PC-3 (cell line): ENCODE measurements at regions not wholly inside any gene's neighbourhood (a gene's known extent, or its start where the extent isn't known, plus 50 kb on each side); places are given as distances from the start of the nearest gene placed in this dataset.

Experiments used
- ATAC-seq: fragments of 200-7000 bp; cut with Tn5 transposase; 2 replicates; pipeline ENCODE4 v1.9.1; 2020; ENCODE audit warnings: mild to moderate bottlenecking, moderate library complexity
- BruUV-seq: library from RNA; stranded (reverse); fragments of 400-500 nt; replicated peaks from 2 replicates; lab custom pipeline; 2021; lab: Mats Ljungman, UMichigan
- CTCF ChIA-PET: fragments of 300-600 bp; sonication (Branson Sonifier 250); formaldehyde crosslinking; loops from one replicate; lab custom pipeline; 2022; ENCODE audit warnings: antibody characterized with exemption; lab: Charles Lee
- POLR2A ChIA-PET: fragments of 300-600 bp; sonication (Branson Sonifier 250); formaldehyde crosslinking; loops from one replicate; lab custom pipeline; 2022; ENCODE audit warnings: antibody characterized with exemption; ENCODE audit not compliant: unreplicated experiment; lab: Charles Lee
- DNase-seq: peaks from one replicate; pipeline ENCODE4 v3.0.0-alpha.2; 2015
- H2AFZ ChIP-seq: fragments of 300-600 bp; sonication (generic); 2 replicates; pipeline ENCODE4 v1.6.0; 2016; ENCODE audit warnings: antibody characterized with exemption, low read length
- H3F3A ChIP-seq: fragments of 300-600 bp; sonication (generic); one replicate; pipeline ENCODE4 v1.6.0; 2017; ENCODE audit warnings: antibody characterized with exemption, low read length, control low read depth, mild to moderate bottlenecking; ENCODE audit not compliant: unreplicated experiment
- H3K27ac ChIP-seq: fragments of 300-600 bp; sonication (generic); 2 replicates; pipeline ENCODE4 v1.5.1; 2016; ENCODE audit warnings: mild to moderate bottlenecking, low read length
- H3K27me3 ChIP-seq: fragments of 300-600 bp; sonication (generic); 2 replicates; pipeline ENCODE4 v1.6.1; 2016; ENCODE audit warnings: low read length, mixed read lengths
- H3K36me3 ChIP-seq: fragments of 300-600 bp; sonication (generic); 2 replicates; pipeline ENCODE4 v1.6.1; 2016; ENCODE audit warnings: low read depth, mixed run types, low read length, mixed read lengths
- H3K4me1 ChIP-seq: fragments of 300-600 bp; sonication (generic); 2 replicates; pipeline ENCODE4 v1.5.1; 2016; ENCODE audit warnings: low read length; ENCODE audit not compliant: insufficient read depth
- H3K4me2 ChIP-seq: fragments of 300-600 bp; sonication (generic); 2 replicates; pipeline ENCODE4 v1.6.0; 2016; ENCODE audit warnings: low read length
- H3K4me3 ChIP-seq: fragments of 300-600 bp; sonication (generic); 2 replicates; pipeline ENCODE4 v1.5.1; 2016; ENCODE audit warnings: mild to moderate bottlenecking, low read length, mixed read lengths
- H3K79me2 ChIP-seq: fragments of 300-600 bp; sonication (generic); 2 replicates; pipeline ENCODE4 v1.6.1; 2017; ENCODE audit warnings: low read length, mixed read lengths
- H3K9ac ChIP-seq: fragments of 300-600 bp; sonication (generic); 2 replicates; pipeline ENCODE4 v1.6.0; 2016; ENCODE audit warnings: mild to moderate bottlenecking, low read length
- H3K9me2 ChIP-seq: fragments of 300-600 bp; sonication (generic); replicated peaks from 2 replicates; pipeline ENCODE4 v1.6.1; 2016; ENCODE audit warnings: mixed run types, low read length, mixed read lengths
- H3K9me3 ChIP-seq: fragments of 300-600 bp; sonication (generic); 2 replicates; pipeline ENCODE4 v1.6.1; 2016; ENCODE audit warnings: low read length, mixed read lengths
- H4K20me1 ChIP-seq: fragments of 300-600 bp; sonication (generic); 2 replicates; pipeline ENCODE4 v1.6.1; 2016; ENCODE audit warnings: low read length, mixed read lengths
- EZH2 ChIP-seq: fragments of 300-600 bp; sonication (generic); IDR thresholded peaks from one replicate; pipeline ENCODE4 v1.6.1; 2017; ENCODE audit warnings: antibody characterized with exemption, mild to moderate bottlenecking, low read length; ENCODE audit not compliant: unreplicated experiment
- EZH2phosphoT487 ChIP-seq: fragments of 300-600 bp; sonication (generic); IDR thresholded peaks from 2 replicates; pipeline ENCODE4 v1.6.1; 2018; ENCODE audit warnings: mild to moderate bottlenecking, antibody characterized with exemption, low read length, borderline replicate concordance
- intact Hi-C: fragments of 100-400 bp; cut with micrococcal nuclease; formaldehyde crosslinking; loops from 2 replicates; pipeline ENCODE4 v1.9.0; 2023
- TF ChIP-seq, protein P1 (sequence below): fragments of 300-600 bp; sonication (generic); conservative IDR thresholded peaks from 2 replicates; pipeline ENCODE4 v1.5.1; 2017; ENCODE audit warnings: antibody characterized with exemption, low read depth, mild to moderate bottlenecking, low read length

DNA sequence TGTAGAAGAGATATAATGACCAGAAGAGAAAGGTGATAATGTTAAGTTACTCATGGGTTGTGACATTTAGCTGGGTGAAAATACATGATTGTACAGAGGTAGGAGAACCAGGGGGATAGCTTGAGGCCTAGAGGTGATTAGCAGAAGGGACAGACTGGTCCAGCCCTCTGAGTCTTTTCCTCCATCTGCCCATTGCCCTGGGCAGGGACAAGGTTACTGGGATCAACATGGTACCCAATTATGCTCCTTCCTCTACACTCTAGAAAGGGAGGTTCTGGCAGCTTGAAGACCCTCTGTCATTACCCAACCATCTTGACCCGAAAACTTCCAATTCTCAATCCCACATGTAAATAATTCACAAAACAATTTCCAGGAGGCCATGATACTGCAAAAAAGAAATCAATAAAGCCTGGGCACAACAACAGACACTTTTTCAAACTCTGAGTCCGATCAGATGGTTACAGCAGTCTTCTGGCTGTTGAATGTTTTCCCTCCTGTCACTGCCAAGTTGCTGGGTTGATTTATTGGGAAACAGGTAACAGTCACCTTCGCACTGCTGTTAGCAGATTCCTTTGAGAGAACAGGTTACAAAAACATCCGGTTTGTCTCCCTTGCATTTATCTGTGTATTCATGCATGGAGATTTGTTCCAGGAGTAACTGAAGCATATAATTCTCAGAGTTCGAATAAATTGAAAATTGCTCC is 239.1 kb upstream of the HTR2A start:
- TF ChIP-seq EZH2phosphoT487 (no peak), EZH2 (no peak)
- TF ChIP-seq, protein P1, sequence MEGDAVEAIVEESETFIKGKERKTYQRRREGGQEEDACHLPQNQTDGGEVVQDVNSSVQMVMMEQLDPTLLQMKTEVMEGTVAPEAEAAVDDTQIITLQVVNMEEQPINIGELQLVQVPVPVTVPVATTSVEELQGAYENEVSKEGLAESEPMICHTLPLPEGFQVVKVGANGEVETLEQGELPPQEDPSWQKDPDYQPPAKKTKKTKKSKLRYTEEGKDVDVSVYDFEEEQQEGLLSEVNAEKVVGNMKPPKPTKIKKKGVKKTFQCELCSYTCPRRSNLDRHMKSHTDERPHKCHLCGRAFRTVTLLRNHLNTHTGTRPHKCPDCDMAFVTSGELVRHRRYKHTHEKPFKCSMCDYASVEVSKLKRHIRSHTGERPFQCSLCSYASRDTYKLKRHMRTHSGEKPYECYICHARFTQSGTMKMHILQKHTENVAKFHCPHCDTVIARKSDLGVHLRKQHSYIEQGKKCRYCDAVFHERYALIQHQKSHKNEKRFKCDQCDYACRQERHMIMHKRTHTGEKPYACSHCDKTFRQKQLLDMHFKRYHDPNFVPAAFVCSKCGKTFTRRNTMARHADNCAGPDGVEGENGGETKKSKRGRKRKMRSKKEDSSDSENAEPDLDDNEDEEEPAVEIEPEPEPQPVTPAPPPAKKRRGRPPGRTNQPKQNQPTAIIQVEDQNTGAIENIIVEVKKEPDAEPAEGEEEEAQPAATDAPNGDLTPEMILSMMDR: no peak
- no peaks in the 10 kb centered on the region for H3K4me1 ChIP-seq
- CTCF ChIA-PET: no interaction called here
- H3K27me3 ChIP-seq: no peaks in the 10 kb centered on the region
- no peak overlapping the region for H2AFZ ChIP-seq
- no peaks in the 10 kb centered on the region for H3K79me2 ChIP-seq
- no TSS peak for BruUV-seq
- no peak for DNase-seq
- no peak overlapping the region for H3K9ac ChIP-seq
- no peaks in the 10 kb centered on the region for H3F3A ChIP-seq
- no peaks in the 10 kb centered on the region for H3K9me3 ChIP-seq
- intact Hi-C loops: no loop called here
- H3K4me3 ChIP-seq: no peak overlapping the region
- no peak overlapping the region for H3K27ac ChIP-seq
- no peaks in the 10 kb centered on the region for H4K20me1 ChIP-seq
- H3K9me2 ChIP-seq: no peaks in the 10 kb centered on the region
- no peaks in the 10 kb centered on the region for H3K36me3 ChIP-seq
- no peak for ATAC-seq
- POLR2A ChIA-PET: no interaction called here
- no peak overlapping the region for H3K4me2 ChIP-seq

DNA sequence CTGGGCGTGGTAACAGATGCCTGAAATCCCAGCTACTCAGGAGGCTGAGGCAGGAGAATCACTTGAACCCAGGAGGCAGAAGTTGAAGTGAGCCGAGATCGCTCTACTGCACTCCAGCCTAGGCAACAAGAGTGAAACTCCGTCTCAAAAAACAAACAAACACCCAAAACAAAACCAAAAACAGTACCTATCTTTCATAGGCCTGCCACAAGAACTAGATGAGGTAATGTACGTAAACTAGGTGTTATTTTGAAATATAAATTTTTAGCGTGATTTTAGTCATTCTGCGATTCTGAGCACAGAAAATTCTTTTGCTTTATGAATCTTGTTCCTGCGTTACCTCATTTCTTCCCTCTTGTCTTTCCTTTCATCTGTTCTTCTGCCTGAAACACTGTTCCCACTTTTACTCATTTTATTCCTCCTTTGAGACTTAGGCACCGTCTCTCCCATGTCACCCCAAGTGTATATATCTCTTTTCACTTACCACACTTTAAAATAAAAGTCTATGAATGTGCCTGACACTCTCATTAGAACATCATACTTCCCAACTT is 238.2 kb upstream of the HTR2A start:
- no TSS peak for BruUV-seq
- POLR2A ChIA-PET: no interaction called here
- ATAC-seq: no peak

More for the DNA sequence above, 238.2 kb upstream of the HTR2A start:
- Histone ChIP-seq H3F3A (no peaks in the 10 kb centered on the region), H3K27ac (no peak overlapping the region), H4K20me1 (no peaks in the 10 kb centered on the region), H3K9me3 (no peaks in the 10 kb centered on the region), H3K79me2 (no peaks in the 10 kb centered on the region), H3K9ac (no peak overlapping the region), H3K9me2 (no peaks in the 10 kb centered on the region), H3K27me3 (no peaks in the 10 kb centered on the region), H3K36me3 (no peaks in the 10 kb centered on the region), H3K4me1 (no peaks in the 10 kb centered on the region), H2AFZ (no peak overlapping the region), H3K4me3 (no peak overlapping the region), H3K4me2 (no peak overlapping the region)
- CTCF ChIA-PET: no interaction called here
- TF ChIP-seq, protein P1: no peak
- TF ChIP-seq EZH2phosphoT487: no peak
- TF ChIP-seq EZH2: no peak
- no peak for DNase-seq
- intact Hi-C loops: no loop called here
